ENCODE measurements at regions not wholly inside any gene's neighbourhood (a gene's known extent, or its start where the extent isn't known, plus 50 kb on each side); places are given as distances from the start of the nearest gene placed in this dataset.

- TF ChIP-seq TCF12 (IDR thresholded peaks at IDR 0.05; ENCODE audit: low read depth): no peak
- no peak for TF ChIP-seq MAX (IDR thresholded peaks at IDR 0.05)
- TF ChIP-seq TAF1 (IDR thresholded peaks at IDR 0.05; ENCODE audit: low read depth): no peak
Measured at GRCh38 chr9:106404137-106404536, 458.8 kb upstream of the ZNF462 start.

- no peak for TF ChIP-seq YY1 (IDR thresholded peaks at IDR 0.05; ENCODE audit: low read depth)
- no peak for TF ChIP-seq FOXM1 (IDR thresholded peaks at IDR 0.05; ENCODE audit: borderline replicate concordance, low read depth)
- no peak for TF ChIP-seq RAD21 (IDR thresholded peaks at IDR 0.05; ENCODE audit: low read depth)
- TF ChIP-seq TEAD4 (IDR thresholded peaks at IDR 0.05): no peak
- no peak for TF ChIP-seq EGR1 (IDR thresholded peaks at IDR 0.05)
- no peak for TF ChIP-seq TAF1 (IDR thresholded peaks at IDR 0.05; ENCODE audit: low read depth)
- no peak for TF ChIP-seq NFIC (IDR thresholded peaks at IDR 0.05)
- TF ChIP-seq MAX (IDR thresholded peaks at IDR 0.05): no peak
- no peak for TF ChIP-seq EP300 (IDR thresholded peaks at IDR 0.05; ENCODE audit: borderline replicate concordance)
- TF ChIP-seq REST (IDR thresholded peaks at IDR 0.05; ENCODE audit: low read depth): no peak
- TF ChIP-seq CEBPB (IDR thresholded peaks at IDR 0.05): no peak
- no peak for TF ChIP-seq CREB1 (IDR thresholded peaks at IDR 0.05; ENCODE audit: low read depth)
- no peak for TF ChIP-seq ZBTB7A (IDR thresholded peaks at IDR 0.05; ENCODE audit: low read depth)
- no peak for TF ChIP-seq USF1 (IDR thresholded peaks at IDR 0.05)
- no peak for TF ChIP-seq TCF12 (IDR thresholded peaks at IDR 0.05; ENCODE audit: low read depth)
Measured at GRCh38 chr9:106405871-106406435, 457.0 kb upstream of the ZNF462 start.

GRCh38 chr9:106414042-106414441 lies 448.9 kb upstream of the ZNF462 start:
- TF ChIP-seq FOXM1 (IDR thresholded peaks at IDR 0.05; ENCODE audit: borderline replicate concordance, low read depth): no peak

- TF ChIP-seq YY1 (IDR thresholded peaks at IDR 0.05; ENCODE audit: low read depth): no peak
- TF ChIP-seq TCF12 (IDR thresholded peaks at IDR 0.05; ENCODE audit: low read depth): no peak
- no peak for TF ChIP-seq EGR1 (IDR thresholded peaks at IDR 0.05)
- TF ChIP-seq ZBTB7A (IDR thresholded peaks at IDR 0.05; ENCODE audit: low read depth): no peak
- no peak for TF ChIP-seq TEAD4 (IDR thresholded peaks at IDR 0.05)
- no peak for TF ChIP-seq TAF1 (IDR thresholded peaks at IDR 0.05; ENCODE audit: low read depth)
- TF ChIP-seq NFIC (IDR thresholded peaks at IDR 0.05): no peak
Measured at GRCh38 chr9:106417685-106418084, 445.3 kb upstream of the ZNF462 start.

GRCh38 chr9:106419829-106420228 lies 443.1 kb upstream of the ZNF462 start:
- TF ChIP-seq TAF1 (IDR thresholded peaks at IDR 0.05; ENCODE audit: low read depth): no peak
- TF ChIP-seq RAD21 (IDR thresholded peaks at IDR 0.05; ENCODE audit: low read depth): no peak

- no peak for TF ChIP-seq TAF1 (IDR thresholded peaks at IDR 0.05; ENCODE audit: low read depth)
Measured at GRCh38 chr9:106420511-106420944, 442.4 kb upstream of the ZNF462 start.

GRCh38 chr9:106421772-106422171 lies 441.2 kb upstream of the ZNF462 start:
- no peak for TF ChIP-seq NFIC (IDR thresholded peaks at IDR 0.05)
- no peak for TF ChIP-seq CREB1 (IDR thresholded peaks at IDR 0.05; ENCODE audit: low read depth)
- no peak for TF ChIP-seq YY1 (IDR thresholded peaks at IDR 0.05; ENCODE audit: low read depth)
- TF ChIP-seq CEBPB (IDR thresholded peaks at IDR 0.05): no peak
- no peak for TF ChIP-seq FOXM1 (IDR thresholded peaks at IDR 0.05; ENCODE audit: borderline replicate concordance, low read depth)
- TF ChIP-seq TEAD4 (IDR thresholded peaks at IDR 0.05): no peak
- TF ChIP-seq TCF12 (IDR thresholded peaks at IDR 0.05; ENCODE audit: low read depth): no peak
- TF ChIP-seq ZBTB7A (IDR thresholded peaks at IDR 0.05; ENCODE audit: low read depth): no peak
- no peak for TF ChIP-seq EP300 (IDR thresholded peaks at IDR 0.05; ENCODE audit: borderline replicate concordance)

GRCh38 chr9:106423575-106423974 lies 439.4 kb upstream of the ZNF462 start:
- TF ChIP-seq REST (IDR thresholded peaks at IDR 0.05; ENCODE audit: low read depth) (no peak), CREB1 (IDR thresholded peaks at IDR 0.05; ENCODE audit: low read depth) (no peak), EGR1 (IDR thresholded peaks at IDR 0.05) (no peak), MAX (IDR thresholded peaks at IDR 0.05) (no peak), FOXM1 (IDR thresholded peaks at IDR 0.05; ENCODE audit: borderline replicate concordance, low read depth) (no peak), NFIC (IDR thresholded peaks at IDR 0.05) (no peak), TCF12 (IDR thresholded peaks at IDR 0.05; ENCODE audit: low read depth) (no peak), USF1 (IDR thresholded peaks at IDR 0.05) (no peak), RAD21 (IDR thresholded peaks at IDR 0.05; ENCODE audit: low read depth) (no peak), ZBTB7A (IDR thresholded peaks at IDR 0.05; ENCODE audit: low read depth) (no peak), EP300 (IDR thresholded peaks at IDR 0.05; ENCODE audit: borderline replicate concordance) (no peak), CEBPB (IDR thresholded peaks at IDR 0.05) (no peak), TEAD4 (IDR thresholded peaks at IDR 0.05) (no peak), YY1 (IDR thresholded peaks at IDR 0.05; ENCODE audit: low read depth) (no peak), TAF1 (IDR thresholded peaks at IDR 0.05; ENCODE audit: low read depth) (no peak)
